T-helper 2 cell (primary cell): ENCODE measurements at regions not wholly inside any gene's neighbourhood (a gene's known extent, or its start where the extent isn't known, plus 50 kb on each side); places are given as distances from the start of the nearest gene placed in this dataset.

Source experiments
- DNase-seq, 5 experiments: peaks; one replicate each; pipeline versions ENCODE4 v3.0.0 to v3.0.0-alpha.2; 2012 to 2022

- DNase-seq: no peak
Observed at GRCh38 chr2:150156876-150157275, 330.6 kb downstream of the RND3 start.

GRCh38 chr2:150156415-150156814 is 331.1 kb downstream of the RND3 start:
- no peak for DNase-seq

GRCh38 chr2:150154308-150154797 is 333.1 kb downstream of the RND3 start:
- no peak for DNase-seq

- DNase-seq: no peak
Observed at GRCh38 chr2:150153646-150154307, 333.7 kb downstream of the RND3 start.

GRCh38 chr2:150152230-150152629 is 335.2 kb downstream of the RND3 start:
- DNase-seq: no peak

- DNase-seq: no peak
Observed at GRCh38 chr2:150150144-150150543, 337.3 kb downstream of the RND3 start.

GRCh38 chr2:150147889-150148683 is 339.4 kb downstream of the RND3 start:
- DNase-seq: no peak

GRCh38 chr2:150146879-150147278 is 340.6 kb downstream of the RND3 start:
- DNase-seq: no peak

GRCh38 chr2:150145299-150145692 is 342.2 kb downstream of the RND3 start:
- DNase-seq: no peak

GRCh38 chr2:150144546-150145298 is 342.7 kb downstream of the RND3 start:
- no peak for DNase-seq

GRCh38 chr2:150143087-150143536 is 344.4 kb downstream of the RND3 start:
- DNase-seq: no peak

- no peak for DNase-seq
Observed at GRCh38 chr2:150142561-150142960, 344.9 kb downstream of the RND3 start.

- no peak for DNase-seq
Observed at GRCh38 chr2:150141226-150142001, 346.1 kb downstream of the RND3 start.

GRCh38 chr2:150140777-150141176 is 346.7 kb downstream of the RND3 start:
- DNase-seq: no peak

- no peak for DNase-seq
Observed at GRCh38 chr2:150138587-150138986, 348.9 kb downstream of the RND3 start.

GRCh38 chr2:150137338-150138069 is 350.0 kb downstream of the RND3 start:
- no peak for DNase-seq

- no peak for DNase-seq
Observed at GRCh38 chr2:150136893-150137292, 350.6 kb downstream of the RND3 start.

- no peak for DNase-seq
Observed at GRCh38 chr2:150136401-150136800, 351.1 kb downstream of the RND3 start.

GRCh38 chr2:150135223-150135883 is 352.1 kb downstream of the RND3 start:
- DNase-seq: no peak

- no peak for DNase-seq
Observed at GRCh38 chr2:150134223-150134857, 353.1 kb downstream of the RND3 start.

GRCh38 chr2:150133623-150134022 is 353.8 kb downstream of the RND3 start:
- peak in 1 of 5 experiments; percentile 17 for DNase-seq
